Motor neuron (in vitro differentiated cells): ENCODE measurements at regions not wholly inside any gene's neighbourhood (a gene's known extent, or its start where the extent isn't known, plus 50 kb on each side); places are given as distances from the start of the nearest gene placed in this dataset.

Experiments
- ATAC-seq, 8 experiments: fragments of 200-7000 bp; cut with Tn5 transposase; replicated peaks in 6 of 8; 2 replicates each; pipeline ENCODE4 v1.8.0; 2021; ENCODE audit warnings: mild to moderate bottlenecking in 8 of 8, moderate library complexity in 8 of 8
- H3K27ac ChIP-seq, 2 donors: fragments of 250-450 bp; sonication (Bioruptor Pico); 2 replicates each; pipeline ENCODE4 v1.9.0; 2021; ENCODE audit warnings: antibody characterized with exemption in 2 of 2, mild to moderate bottlenecking in 2 of 2, moderate library complexity in 1 of 2
- H3K4me1 ChIP-seq, 2 donors: fragments of 250-450 bp; sonication (Bioruptor Pico); replicated peaks in 1 of 2; 2 replicates each; pipeline ENCODE4 v1.6.1; 2021; ENCODE audit warnings: antibody characterized with exemption in 2 of 2, mild to moderate bottlenecking in 2 of 2, moderate library complexity in 1 of 2
- H3K4me3 ChIP-seq, 5 donors: fragments of 250-450 bp; sonication (Bioruptor Pico); 2 replicates each; pipeline ENCODE4 v1.9.0; 2021; ENCODE audit warnings: antibody characterized with exemption in 5 of 5, mild to moderate bottlenecking in 5 of 5, moderate library complexity in 4 of 5
- WGBS, 10 experiments: fragments of 450-650 bp; shearing (Covaris generic); methylation state at CpG; one replicate each; pipeline ENCODE4 v1.0.0; 2022; 5-methylcytosine and 5-hydroxymethylcytosine counted together
- in situ Hi-C, 9 experiments: fragments of 400-800 bp; cut with MboI; loops; one replicate each; pipeline ENCODE4 v1.15.0; 2021; ENCODE audit warnings: low sequenced_read_pairs in 9 of 9, low pct_unique_long_range_greater_than_20kb in 2 of 9; ENCODE audit not compliant: unreplicated experiment in 9 of 9

GRCh38 chr7:115549910-115550309, 480.7 kb downstream of the TFEC start:
- in situ Hi-C loops: no loop called here
- Histone ChIP-seq H3K4me3 (no peak overlapping the region), H3K4me1 (no peaks in the 10 kb centered on the region), H3K27ac (no peak overlapping the region)
- ATAC-seq: no peak
- WGBS, 10 experiments: 0 to 89% (median 50%) methylated on average over 1 to 2 of the region's 2 CpGs; no CpG with 5 or more reads in 4 of the 10 experiments

- Histone ChIP-seq H3K4me1 (no peaks in the 10 kb centered on the region), H3K27ac (no peak overlapping the region), H3K4me3 (no peak overlapping the region)
- no peak for ATAC-seq
- WGBS, 10 experiments: 80 to 100% (median 83%) methylated on average over 1 of the region's 1 CpG; no CpG with 5 or more reads in 2 of the 10 experiments
- in situ Hi-C loops: no loop called here
These were observed 481.8 kb downstream of the TFEC start for GRCh38 chr7:115548756-115549155.

DNA sequence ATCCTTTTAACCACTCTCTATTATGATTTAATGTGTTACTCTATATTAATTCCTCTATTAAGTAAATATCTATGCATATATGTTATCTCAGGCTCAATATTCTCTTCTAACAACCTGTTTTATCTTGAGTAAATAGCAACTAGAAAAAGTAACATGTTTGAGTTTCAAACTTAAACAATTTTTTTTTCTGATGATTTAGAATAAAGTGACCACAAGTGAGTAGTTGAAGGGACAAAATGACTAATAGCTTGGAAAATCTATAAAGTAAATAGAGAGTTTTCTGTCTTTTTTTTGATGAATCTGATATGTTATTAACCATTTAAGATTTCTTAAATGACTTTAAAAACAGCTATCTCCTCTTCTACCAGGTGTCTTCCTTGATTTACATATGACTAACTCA, 483.8 kb downstream of the TFEC start:
- in situ Hi-C loops: no loop called here
- Histone ChIP-seq H3K27ac (no peak overlapping the region), H3K4me3 (no peak overlapping the region), H3K4me1 (no peaks in the 10 kb centered on the region)
- ATAC-seq: no peak

DNA sequence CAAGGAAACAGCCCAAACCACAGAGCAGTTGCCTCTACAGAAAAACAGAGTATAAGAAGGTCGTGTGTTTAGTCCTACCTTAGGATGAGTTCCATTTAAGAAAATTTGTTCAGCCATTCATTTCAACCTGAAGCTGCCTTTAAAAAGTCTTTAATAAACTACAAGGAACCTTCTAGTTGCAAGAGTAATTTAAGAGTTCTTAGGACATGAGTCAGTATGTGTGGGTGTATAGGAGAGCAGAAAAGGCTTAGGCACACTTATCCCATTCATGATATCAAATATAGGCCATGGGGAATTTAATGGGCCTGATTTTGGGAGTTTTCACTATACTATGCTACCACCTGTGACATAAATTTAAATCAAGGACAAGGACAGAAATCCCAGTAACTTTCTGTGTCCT, 496.8 kb downstream of the TFEC start:
- no peak overlapping the region for H3K4me3 ChIP-seq
- in situ Hi-C loops: no loop called here
- 0 to 83% (median 67%) methylated on average over 1 of the region's 1 CpG; no CpG with 5 or more reads in 3 of the 10 experiments for WGBS, 10 experiments
- no peak overlapping the region for H3K27ac ChIP-seq
- ATAC-seq: no peak
- H3K4me1 ChIP-seq: no peaks in the 10 kb centered on the region

GRCh38 chr7:115526278-115526677, 504.3 kb downstream of the TFEC start:
- no peaks in the 10 kb centered on the region for H3K4me1 ChIP-seq
- no peak overlapping the region for H3K27ac ChIP-seq
- in situ Hi-C loops: no loop called here
- no peak overlapping the region for H3K4me3 ChIP-seq
- WGBS, 10 experiments: 20 to 100% (median 58%) methylated on average over 1 to 3 of the region's 3 CpGs; no CpG with 5 or more reads in 1 of the 10 experiments
- ATAC-seq: no peak

DNA sequence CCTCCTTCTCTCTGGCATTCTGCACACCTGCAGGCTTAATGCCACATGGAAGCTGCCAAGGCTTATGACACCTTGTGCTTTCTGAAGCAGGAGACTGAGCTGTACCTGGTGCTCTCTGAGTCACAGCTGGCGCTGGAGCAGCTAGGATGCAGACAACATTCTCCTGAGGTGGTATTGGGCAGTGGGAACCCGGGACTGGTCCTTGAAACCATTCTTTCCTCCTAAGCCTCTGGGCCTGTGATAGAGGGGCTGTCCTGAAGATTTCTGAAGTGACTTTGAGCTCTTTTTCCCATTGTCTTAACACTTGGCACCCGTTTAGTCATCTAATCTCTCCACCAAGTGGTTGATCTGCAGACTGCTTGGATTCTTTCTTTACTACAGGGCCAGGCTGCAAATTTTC, 508.4 kb downstream of the TFEC start:
- Histone ChIP-seq H3K4me1 (no peaks in the 10 kb centered on the region), H3K27ac (no peak overlapping the region), H3K4me3 (no peak overlapping the region)
- in situ Hi-C loops: no loop called here
- no peak for ATAC-seq
- 17 to 100% (median 30%) methylated on average over 1 to 2 of the region's 3 CpGs; no CpG with 5 or more reads in 5 of the 10 experiments for WGBS, 10 experiments

DNA sequence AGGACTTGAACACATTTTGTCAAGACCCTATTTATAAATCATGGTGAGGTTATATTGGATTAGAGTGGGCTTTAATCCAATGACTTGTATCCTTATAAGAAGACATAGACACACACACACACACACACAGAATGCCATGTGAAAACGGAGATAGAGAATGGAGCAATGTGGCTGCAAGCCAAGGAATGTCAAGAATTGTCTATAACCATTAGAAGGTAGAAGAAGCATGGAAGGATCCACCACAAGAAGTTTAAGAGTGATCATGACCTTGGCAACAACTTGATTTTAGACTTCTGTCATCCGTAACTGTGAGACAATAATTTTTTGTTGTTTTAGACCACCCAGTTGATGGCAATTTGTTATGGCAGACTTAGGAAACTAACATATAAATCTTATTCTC, 514.2 kb downstream of the TFEC start:
- no peak overlapping the region for H3K4me3 ChIP-seq
- no peak overlapping the region for H3K27ac ChIP-seq
- H3K4me1 ChIP-seq: peaks cover 2 to 4% of the 10 kb centered on the region in 2 donors
- in situ Hi-C loops: no loop called here
- WGBS, 10 experiments: 0 to 100% (median 82%) methylated on average over 1 to 2 of the region's 2 CpGs; no CpG with 5 or more reads in 1 of the 10 experiments
- no peak for ATAC-seq

- no peak for ATAC-seq
- in situ Hi-C loops: no loop called here
These were observed 519.2 kb downstream of the TFEC start for GRCh38 chr7:115511330-115511729.

GRCh38 chr7:115505136-115505535, 525.4 kb downstream of the TFEC start:
- no peak for ATAC-seq
- H3K4me1 ChIP-seq: no peaks in the 10 kb centered on the region
- in situ Hi-C loops: no loop called here
- H3K4me3 ChIP-seq: no peak overlapping the region
- H3K27ac ChIP-seq: no peak overlapping the region

More at GRCh38 chr7:115511330-115511729, 519.2 kb downstream of the TFEC start:
- H3K27ac ChIP-seq: no peak overlapping the region
- H3K4me3 ChIP-seq: no peak overlapping the region
- WGBS, 10 experiments: 82 to 100% (median 94%) methylated on average over 2 to 3 of the region's 3 CpGs
- peaks cover 2 to 4% of the 10 kb centered on the region in 2 donors for H3K4me1 ChIP-seq

- in situ Hi-C loops: no loop called here
- Histone ChIP-seq H3K4me3 (no peak overlapping the region), H3K4me1 (no peaks in the 10 kb centered on the region), H3K27ac (no peak overlapping the region)
- ATAC-seq: no peak
- 13 to 96% (median 80%) methylated on average over 1 to 3 of the region's 3 CpGs; no CpG with 5 or more reads in 1 of the 10 experiments for WGBS, 10 experiments
These were observed 530.6 kb downstream of the TFEC start for GRCh38 chr7:115499956-115500355.

DNA sequence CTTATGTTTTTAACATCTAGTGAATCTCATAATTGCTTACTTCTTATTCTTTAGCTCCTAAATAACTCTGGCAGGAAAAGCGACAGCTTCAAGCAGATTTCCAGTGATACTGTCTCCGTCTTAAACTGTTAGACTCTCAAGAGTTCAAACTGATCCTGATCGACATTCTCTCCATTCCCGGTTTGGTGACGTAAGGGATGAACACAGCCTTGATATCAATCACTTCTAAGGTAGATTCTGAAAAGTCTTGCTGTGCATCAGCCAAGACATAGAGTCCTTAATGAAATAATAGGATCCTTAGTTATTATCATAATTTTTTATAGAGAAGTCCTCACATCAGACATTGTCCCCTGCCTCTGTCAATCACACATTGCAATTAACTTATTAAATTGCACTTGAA, 534.6 kb downstream of the TFEC start:
- whole genome bisulfite sequencing, 10 experiments: 78 to 100% (median 96%) methylated on average over 3 to 5 of the region's 5 CpGs
- in situ Hi-C loops: no loop called here
- Histone ChIP-seq H3K4me1 (peaks cover 0 to 8% of the 10 kb centered on the region in 2 donors), H3K27ac (no peak overlapping the region), H3K4me3 (no peak overlapping the region)
- ATAC-seq: no peak

DNA sequence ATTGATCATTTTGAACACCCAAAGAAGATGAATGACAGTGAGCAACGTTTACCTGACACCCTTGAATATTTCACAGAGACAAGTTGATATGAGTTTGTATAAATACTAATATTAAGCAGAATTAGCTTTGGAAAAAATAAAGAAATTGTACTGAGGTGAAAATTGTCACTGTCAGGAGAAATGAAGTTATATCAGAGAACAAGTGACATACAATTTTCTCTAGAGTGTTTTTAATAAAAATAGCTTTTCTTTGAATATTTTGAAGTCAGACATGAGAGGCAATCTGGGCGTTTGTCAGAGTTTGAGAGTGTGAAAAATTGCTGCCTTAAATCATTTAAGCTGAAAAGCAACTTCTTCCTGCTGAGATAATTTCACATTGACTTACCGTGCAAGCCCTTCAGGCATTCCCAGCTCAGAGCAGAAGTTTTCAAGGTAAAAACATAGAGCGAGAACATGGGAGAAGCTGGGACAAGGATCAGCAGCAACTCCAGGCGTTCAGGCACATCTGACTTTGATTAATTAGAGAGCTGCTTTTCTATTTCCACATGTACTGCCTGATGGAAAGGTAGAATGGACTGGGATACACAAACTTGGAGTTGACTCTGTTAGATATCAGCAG, 535.9 kb downstream of the TFEC start:
- WGBS, 10 experiments: 25 to 71% (median 51%) methylated on average over 1 to 5 of the region's 5 CpGs
- H3K27ac ChIP-seq: no peak overlapping the region
- in situ Hi-C loops: no loop called here
- ATAC-seq: no peak
- no peak overlapping the region for H3K4me3 ChIP-seq
- H3K4me1 ChIP-seq: peaks cover 0 to 8% of the 10 kb centered on the region in 2 donors

GRCh38 chr7:115493381-115493780, 537.2 kb downstream of the TFEC start:
- WGBS, 10 experiments: 65 to 97% (median 81%) methylated on average over 2 to 3 of the region's 3 CpGs
- in situ Hi-C loops: no loop called here
- H3K27ac ChIP-seq: no peak overlapping the region
- ATAC-seq: no peak
- peaks cover 0 to 8% of the 10 kb centered on the region in 2 donors for H3K4me1 ChIP-seq
- H3K4me3 ChIP-seq: no peak overlapping the region

- H3K27ac ChIP-seq: no peak overlapping the region
- 32 to 90% (median 61%) methylated on average over 2 to 4 of the region's 4 CpGs for WGBS, 10 experiments
- no peak for ATAC-seq
- in situ Hi-C loops: no loop called here
- peaks cover 0 to 8% of the 10 kb centered on the region in 2 donors for H3K4me1 ChIP-seq
- H3K4me3 ChIP-seq: no peak overlapping the region
These were observed 538.7 kb downstream of the TFEC start for GRCh38 chr7:115491744-115492380.
